H9 (cell line): ENCODE measurements at regions not wholly inside any gene's neighbourhood (a gene's known extent, or its start where the extent isn't known, plus 50 kb on each side); places are given as distances from the start of the nearest gene placed in this dataset.

ENCODE experiments used
- DNase-seq: peaks from one replicate; pipeline ENCODE4 v3.0.0-alpha.2; 2017
- H2AFZ ChIP-seq: one replicate; pipeline ENCODE4 v1.6.1; 2013; ENCODE audit warnings: mild to moderate bottlenecking, low read length, control low read depth, moderate library complexity
- H2AK5ac ChIP-seq: 2 replicates; pipeline ENCODE4 v1.6.1; 2013; ENCODE audit warnings: low read length, control low read depth, mixed read lengths; ENCODE audit not compliant: insufficient read length
- H2BK120ac ChIP-seq: one replicate; pipeline ENCODE4 v1.6.1; 2013; ENCODE audit warnings: low read depth, mild to moderate bottlenecking, low read length, control low read depth, inconsistent platforms; ENCODE audit not compliant: poor library complexity, severe bottlenecking
- H2BK12ac ChIP-seq: 2 replicates; pipeline ENCODE4 v1.6.1; 2013; ENCODE audit warnings: low read length, control low read depth, mixed read lengths, low read depth; ENCODE audit not compliant: insufficient read length
- H2BK15ac ChIP-seq: 2 replicates; pipeline ENCODE4 v1.6.1; 2013; ENCODE audit warnings: low read depth, low read length, control low read depth
- H2BK20ac ChIP-seq: one replicate; pipeline ENCODE4 v1.6.1; 2013; ENCODE audit warnings: low read depth, mild to moderate bottlenecking, low read length, control low read depth, inconsistent platforms; ENCODE audit not compliant: poor library complexity, severe bottlenecking
- H2BK5ac ChIP-seq: 2 replicates; pipeline ENCODE4 v1.6.1; 2013; ENCODE audit warnings: low read length, control low read depth, mixed read lengths; ENCODE audit not compliant: insufficient read length
- H3K14ac ChIP-seq: 2 replicates; pipeline ENCODE4 v1.6.1; 2013; ENCODE audit warnings: low read length, control low read depth; ENCODE audit not compliant: insufficient read depth
- H3K18ac ChIP-seq: 2 replicates; pipeline ENCODE4 v1.6.1; 2013; ENCODE audit warnings: low read depth, mild to moderate bottlenecking, mixed read lengths, low read length, control low read depth; ENCODE audit not compliant: insufficient read length
- H3K23ac ChIP-seq: 2 replicates; pipeline ENCODE4 v1.6.1; 2013; ENCODE audit warnings: low read length, control low read depth, mixed read lengths, low read depth; ENCODE audit not compliant: insufficient read length
- H3K23me2 ChIP-seq: 2 replicates; pipeline ENCODE4 v1.6.1; 2013; ENCODE audit warnings: low read depth, mild to moderate bottlenecking, mixed read lengths, low read length, control low read depth; ENCODE audit not compliant: insufficient read length, poor library complexity, severe bottlenecking
- H3K27ac ChIP-seq: 2 replicates; pipeline ENCODE4 v1.5.1; 2013; ENCODE audit warnings: low read length, control low read depth, mixed read lengths, low read depth; ENCODE audit not compliant: insufficient read length
- H3K27me3 ChIP-seq: 2 replicates; pipeline ENCODE4 v1.6.1; 2013; ENCODE audit warnings: low read length, control low read depth, inconsistent platforms; ENCODE audit not compliant: insufficient read depth
- H3K4ac ChIP-seq: 2 replicates; pipeline ENCODE4 v1.6.1; 2013; ENCODE audit warnings: low read depth, mild to moderate bottlenecking, control low read depth, inconsistent platforms, low read length, moderate library complexity
- H3K4me1 ChIP-seq: 2 replicates; pipeline ENCODE4 v1.6.1; 2013; ENCODE audit warnings: low read length, control low read depth, inconsistent platforms; ENCODE audit not compliant: insufficient read depth
- H3K4me2 ChIP-seq: 2 replicates; pipeline ENCODE4 v1.6.1; 2013; ENCODE audit warnings: low read length, control low read depth, mixed read lengths; ENCODE audit not compliant: insufficient read length, insufficient read depth
- H3K56ac ChIP-seq: 2 replicates; pipeline ENCODE4 v1.6.1; 2013; ENCODE audit warnings: low read depth, mild to moderate bottlenecking, mixed read lengths, low read length, control low read depth; ENCODE audit not compliant: insufficient read length
- H3K79me1 ChIP-seq: 2 replicates; pipeline ENCODE4 v1.6.1; 2013; ENCODE audit warnings: low read depth, mild to moderate bottlenecking, moderate library complexity, low read length, control low read depth, inconsistent platforms; ENCODE audit not compliant: insufficient read depth, poor library complexity, severe bottlenecking
- H3K79me2 ChIP-seq: 2 replicates; pipeline ENCODE4 v1.6.1; 2013; ENCODE audit warnings: low read length, control low read depth, inconsistent platforms; ENCODE audit not compliant: insufficient read depth
- H3K9ac ChIP-seq: 2 replicates; pipeline ENCODE4 v1.6.1; 2013; ENCODE audit warnings: low read length, control low read depth, mixed read lengths; ENCODE audit not compliant: insufficient read length; ENCODE audit errors: extremely low read depth
- H3K9me3 ChIP-seq: one replicate; pipeline ENCODE4 v1.6.1; 2013; ENCODE audit warnings: low read depth, low read length, inconsistent platforms; ENCODE audit not compliant: control insufficient read depth
- H3T11ph ChIP-seq: one replicate; pipeline ENCODE4 v1.6.1; 2013; ENCODE audit warnings: mild to moderate bottlenecking, low read length, control low read depth, inconsistent platforms
- H4K20me1 ChIP-seq: one replicate; pipeline ENCODE4 v1.6.1; 2013; ENCODE audit not compliant: control insufficient read depth, insufficient read length, insufficient read depth
- H4K5ac ChIP-seq: 2 replicates; pipeline ENCODE4 v1.6.1; 2013; ENCODE audit warnings: low read depth, mild to moderate bottlenecking, mixed read lengths, low read length, control low read depth; ENCODE audit not compliant: insufficient read length
- H4K8ac ChIP-seq: replicated peaks from 2 replicates; pipeline ENCODE4 v1.6.1; 2013; ENCODE audit warnings: low read length, control low read depth, mixed read lengths, low read depth; ENCODE audit not compliant: insufficient read length
- H4K91ac ChIP-seq: 2 replicates; pipeline ENCODE4 v1.6.1; 2013; ENCODE audit warnings: low read depth, mild to moderate bottlenecking, moderate library complexity, mixed read lengths, low read length, control low read depth; ENCODE audit not compliant: insufficient read length
- H3K27ac Mint-ChIP-seq, 3 experiments: 2 replicates in 2 of 3; 3 replicates in 1 of 3; pipeline ENCODE4 v1.8.0; 2020 to 2021; ENCODE audit warnings: mixed read lengths in 3 of 3, mild to moderate bottlenecking in 1 of 3, moderate library complexity in 1 of 3
- H3K27me3 Mint-ChIP-seq: 2 replicates; pipeline ENCODE4 v1.8.0; 2021; ENCODE audit warnings: low read depth, mild to moderate bottlenecking, moderate library complexity, mixed read lengths
- H3K36me3 Mint-ChIP-seq, 3 experiments: 2 replicates in 2 of 3; 3 replicates in 1 of 3; pipeline ENCODE4 v1.8.0; 2020 to 2021; ENCODE audit warnings: low read depth in 3 of 3, mixed read lengths in 3 of 3; ENCODE audit not compliant: insufficient read depth in 1 of 3
- H3K4me1 Mint-ChIP-seq, 2 experiments: 2 replicates each; pipeline ENCODE4 v1.8.0; 2020; ENCODE audit warnings: mixed read lengths in 2 of 2
- H3K4me3 Mint-ChIP-seq, 2 experiments: 2 replicates in 1 of 2; 3 replicates in 1 of 2; pipeline ENCODE4 v1.8.0; 2020 to 2021; ENCODE audit warnings: mild to moderate bottlenecking in 2 of 2, mixed read lengths in 2 of 2, moderate library complexity in 1 of 2
- H3K9me3 Mint-ChIP-seq, 2 experiments: 2 replicates in 1 of 2; 3 replicates in 1 of 2; pipeline ENCODE4 v1.8.0; 2020; ENCODE audit warnings: mild to moderate bottlenecking in 2 of 2, mixed read lengths in 2 of 2, moderate library complexity in 1 of 2
- CTCF ChIP-seq: fragments of 200-600 bp; sonication (generic); conservative IDR thresholded peaks from 3 replicates; pipeline ENCODE4 v1.8.0; 2021; ENCODE audit warnings: antibody characterized with exemption, mild to moderate bottlenecking
- WGBS: extraction: QIAGEN DNeasy Blood & Tissue Kit; methylation state at CpG from one replicate; pipeline ENCODE4 v1.1.7; 2013; ENCODE audit warnings: missing lambda C conversion rate, low lambda C conversion rate, mixed read lengths; ENCODE audit not compliant: insufficient read length; ENCODE audit errors: extremely low coverage; 5-methylcytosine and 5-hydroxymethylcytosine counted together

DNA sequence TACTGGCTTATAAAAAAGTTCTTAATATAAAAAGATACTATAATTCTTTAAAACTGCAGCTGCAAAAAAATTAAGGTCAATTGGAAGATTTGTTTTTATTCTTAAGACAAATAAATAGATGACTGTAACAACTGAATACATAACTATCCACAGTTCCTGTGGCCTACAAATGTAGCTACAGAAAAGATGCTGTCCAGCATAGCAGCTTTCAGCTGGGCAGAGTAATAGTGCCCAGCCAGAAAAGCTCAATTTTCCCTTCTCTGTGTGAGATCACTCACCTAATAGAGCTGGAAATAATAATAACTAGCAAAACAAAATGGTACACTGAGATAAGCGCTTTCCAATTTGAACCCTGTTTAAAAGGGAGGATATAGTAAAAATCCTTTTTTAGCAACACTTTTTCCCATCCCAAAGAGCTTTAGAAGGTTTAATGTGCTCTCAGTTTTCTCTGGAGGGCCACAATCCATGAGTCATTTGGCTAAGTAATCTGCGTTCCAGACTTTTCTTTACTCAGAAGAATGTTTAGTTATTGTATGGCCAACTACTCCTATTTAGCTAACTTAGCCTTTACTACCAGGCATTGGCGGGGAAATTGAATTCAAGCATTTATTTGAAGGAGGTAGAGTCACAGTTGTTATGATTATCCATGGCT is 158.1 kb upstream of the SLC39A10 start:
- TF ChIP-seq CTCF = no peak
- Histone ChIP-seq H3K27me3 (no peaks in the 10 kb centered on the region), H3K79me2 (no peaks in the 10 kb centered on the region), H2BK20ac (no peak overlapping the region), H2AFZ (no peak overlapping the region), H4K20me1 (no peaks in the 10 kb centered on the region), H3K4me2 (no peak overlapping the region), H3K27ac (no peak overlapping the region), H3T11ph (no peak overlapping the region), H2BK120ac (no peak overlapping the region), H3K18ac (no peak overlapping the region), H3K79me1 (no peaks in the 10 kb centered on the region), H2BK15ac (no peak overlapping the region), H2AK5ac (no peak overlapping the region), H3K56ac (no peak overlapping the region), H3K9me3 (no peaks in the 10 kb centered on the region), H2BK5ac (no peak overlapping the region), H3K9ac (no peak overlapping the region), H3K14ac (no peak overlapping the region), H4K5ac (no peak overlapping the region), H3K23me2 (no peaks in the 10 kb centered on the region), H4K91ac (no peak overlapping the region), H3K4ac (no peak overlapping the region), H4K8ac (no peak overlapping the region), H3K4me1 (no peaks in the 10 kb centered on the region), H2BK12ac (no peak overlapping the region), H3K23ac (no peak overlapping the region)
- Mint-ChIP-seq H3K27me3 (no peaks in the 10 kb centered on the region), H3K4me1 (no peaks in the 10 kb centered on the region), H3K36me3 (no peaks in the 10 kb centered on the region), H3K4me3 (no peak overlapping the region), H3K9me3 (no peaks in the 10 kb centered on the region), H3K27ac (no peak overlapping the region)
- WGBS = no CpG with 5 or more reads among the region's 3 CpGs
- DNase-seq = no peak
